Neuron (in vitro differentiated cells): ENCODE measurements at regions not wholly inside any gene's neighbourhood (a gene's known extent, or its start where the extent isn't known, plus 50 kb on each side); places are given as distances from the start of the nearest gene placed in this dataset.

Source experiments
- H2AFZ ChIP-seq: one replicate; pipeline ENCODE4 v1.6.1; 2013; ENCODE audit warnings: low read depth, mild to moderate bottlenecking, inconsistent platforms, low read length, moderate library complexity
- H3K27me3 ChIP-seq: one replicate; pipeline ENCODE4 v1.6.1; 2013; ENCODE audit warnings: low read length; ENCODE audit not compliant: insufficient read depth
- H3K36me3 ChIP-seq: one replicate; pipeline ENCODE4 v1.6.1; 2013; ENCODE audit warnings: low read length; ENCODE audit not compliant: insufficient read depth
- H3K4me1 ChIP-seq: one replicate; pipeline ENCODE4 v1.6.1; 2013; ENCODE audit warnings: low read length; ENCODE audit not compliant: insufficient read depth
- H3K4me3 ChIP-seq: 2 replicates; pipeline ENCODE4 v1.5.1; 2013; ENCODE audit warnings: mild to moderate bottlenecking, low read length, moderate library complexity
- H3K9me3 ChIP-seq: one replicate; pipeline ENCODE4 v1.6.1; 2013; ENCODE audit warnings: low read length

DNA sequence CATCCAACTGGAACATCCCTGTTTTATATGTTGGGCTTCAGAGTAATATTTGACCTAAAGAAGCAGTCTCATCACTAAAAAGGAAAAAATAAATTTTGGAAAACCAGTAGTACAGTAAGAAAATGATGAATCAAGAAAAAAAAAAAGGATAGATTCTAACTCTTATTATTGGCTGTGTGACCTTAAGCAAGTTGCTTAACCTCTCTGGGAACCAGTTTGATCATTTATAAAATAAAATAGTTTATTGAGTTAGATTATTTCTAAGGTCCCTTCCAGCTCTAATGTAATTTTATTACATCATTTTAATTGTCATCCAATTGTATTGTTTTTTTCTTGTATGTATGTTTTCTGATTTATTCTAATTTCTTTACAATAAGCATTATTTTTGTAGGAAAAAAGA lies 127.0 kb downstream of the PRELID2 start:
- Histone ChIP-seq H3K36me3 (no peaks in the 10 kb centered on the region), H2AFZ (no peak overlapping the region), H3K27me3 (no peaks in the 10 kb centered on the region), H3K4me1 (no peaks in the 10 kb centered on the region), H3K4me3 (no peak overlapping the region), H3K9me3 (no peaks in the 10 kb centered on the region)

DNA sequence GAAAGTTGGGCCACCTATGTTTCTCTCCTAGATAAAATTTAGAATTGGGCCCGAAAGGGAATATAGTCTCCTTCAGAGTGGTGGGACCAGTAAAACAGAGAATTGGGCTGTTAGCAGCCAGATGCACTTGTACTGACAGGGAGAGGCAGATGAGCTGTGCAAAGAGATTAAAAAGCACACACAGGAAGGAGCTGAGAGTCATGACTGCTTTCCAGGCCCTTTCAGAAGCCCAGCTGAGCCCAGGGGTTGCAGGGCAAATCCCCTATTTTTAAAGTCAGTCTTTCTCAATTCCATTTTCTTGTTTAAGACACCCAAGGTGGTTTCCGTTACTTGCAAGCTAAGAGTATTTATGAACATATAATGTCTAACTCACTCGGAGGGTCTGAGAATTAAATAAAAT lies 130.4 kb downstream of the PRELID2 start:
- no peaks in the 10 kb centered on the region for H3K9me3 ChIP-seq
- H2AFZ ChIP-seq, result no peak overlapping the region
- H3K27me3 ChIP-seq, result no peaks in the 10 kb centered on the region
- H3K36me3 ChIP-seq, result no peaks in the 10 kb centered on the region
- no peaks in the 10 kb centered on the region for H3K4me1 ChIP-seq
- no peak overlapping the region for H3K4me3 ChIP-seq

GRCh38 chr5:145703856-145704255 lies 131.3 kb downstream of the PRELID2 start:
- H3K27me3 ChIP-seq, result no peaks in the 10 kb centered on the region
- no peaks in the 10 kb centered on the region for H3K9me3 ChIP-seq
- no peaks in the 10 kb centered on the region for H3K36me3 ChIP-seq
- H3K4me3 ChIP-seq, result no peak overlapping the region
- no peak overlapping the region for H2AFZ ChIP-seq
- H3K4me1 ChIP-seq, result no peaks in the 10 kb centered on the region

DNA sequence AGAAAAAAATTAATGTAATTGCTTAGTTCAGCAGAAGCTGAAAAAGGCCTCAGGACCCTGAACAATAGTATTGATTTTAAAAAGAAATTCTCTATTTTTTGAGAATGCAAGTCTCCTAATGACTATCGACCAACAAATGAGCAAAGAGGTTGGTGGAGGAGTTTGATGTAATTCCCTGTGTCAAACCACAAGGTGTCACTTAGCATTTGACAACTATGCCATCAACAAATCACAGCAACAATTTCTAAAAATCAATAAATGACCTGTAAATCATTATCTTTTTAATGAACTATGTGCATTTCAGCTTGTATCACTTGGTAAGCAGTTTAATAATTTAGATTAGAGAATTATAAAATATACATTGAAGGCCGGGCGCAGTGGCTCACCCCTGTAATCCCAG lies 133.7 kb downstream of the PRELID2 start:
- H3K4me3 ChIP-seq, result no peak overlapping the region
- H3K36me3 ChIP-seq, result no peaks in the 10 kb centered on the region
- H3K4me1 ChIP-seq, result no peaks in the 10 kb centered on the region
- H3K9me3 ChIP-seq, result no peaks in the 10 kb centered on the region
- H2AFZ ChIP-seq, result no peak overlapping the region
- no peaks in the 10 kb centered on the region for H3K27me3 ChIP-seq

DNA sequence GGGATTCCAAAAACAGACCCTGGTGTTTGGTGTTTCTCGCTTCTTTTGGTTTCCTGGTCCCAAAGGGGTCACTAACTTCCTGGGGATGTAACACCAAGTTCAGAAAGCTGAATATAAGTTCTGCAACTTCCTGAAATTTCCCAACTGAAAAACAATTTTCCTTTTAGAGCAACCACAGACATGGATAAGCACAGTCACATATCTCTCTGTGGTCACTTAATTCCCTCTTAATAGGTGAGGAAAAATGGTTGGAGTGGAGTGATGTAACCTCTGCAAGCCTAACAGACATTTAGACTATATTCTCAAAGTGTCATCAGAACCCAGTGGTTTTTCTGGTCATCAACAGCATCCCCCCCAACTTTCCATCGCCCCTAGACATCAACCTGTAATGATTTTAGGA lies 135.3 kb downstream of the PRELID2 start:
- Histone ChIP-seq H3K4me3 (no peak overlapping the region), H2AFZ (no peak overlapping the region), H3K27me3 (no peaks in the 10 kb centered on the region), H3K36me3 (no peaks in the 10 kb centered on the region), H3K4me1 (no peaks in the 10 kb centered on the region), H3K9me3 (no peaks in the 10 kb centered on the region)

GRCh38 chr5:145697251-145697990 lies 137.7 kb downstream of the PRELID2 start:
- H3K4me1 ChIP-seq, result no peaks in the 10 kb centered on the region
- H3K9me3 ChIP-seq, result no peaks in the 10 kb centered on the region
- H2AFZ ChIP-seq, result no peak overlapping the region
- no peaks in the 10 kb centered on the region for H3K36me3 ChIP-seq
- no peaks in the 10 kb centered on the region for H3K27me3 ChIP-seq
- H3K4me3 ChIP-seq, result no peak overlapping the region

DNA sequence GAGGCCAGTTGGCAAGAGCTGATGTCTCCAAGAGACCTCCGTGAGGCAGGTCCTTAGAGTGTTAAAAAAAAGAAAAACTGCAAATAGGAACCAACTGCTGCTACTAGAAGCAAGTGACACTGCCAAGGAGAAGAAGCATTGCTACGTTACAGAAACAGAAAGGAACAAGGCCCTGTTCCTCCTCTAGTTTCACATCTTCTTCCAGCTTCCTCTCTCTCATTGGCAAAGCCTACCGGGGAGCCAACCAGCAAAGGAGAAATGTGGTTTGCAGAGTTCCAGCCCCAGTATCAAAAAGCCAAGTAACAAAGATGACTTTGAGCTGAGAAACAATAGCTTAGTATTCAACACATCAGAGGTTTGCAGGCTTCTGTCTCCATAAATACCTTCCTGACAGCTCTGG lies 145.9 kb downstream of the PRELID2 start:
- no peaks in the 10 kb centered on the region for H3K36me3 ChIP-seq
- no peak overlapping the region for H2AFZ ChIP-seq
- no peaks in the 10 kb centered on the region for H3K9me3 ChIP-seq
- H3K4me3 ChIP-seq, result no peak overlapping the region
- H3K27me3 ChIP-seq, result no peaks in the 10 kb centered on the region
- no peaks in the 10 kb centered on the region for H3K4me1 ChIP-seq

DNA sequence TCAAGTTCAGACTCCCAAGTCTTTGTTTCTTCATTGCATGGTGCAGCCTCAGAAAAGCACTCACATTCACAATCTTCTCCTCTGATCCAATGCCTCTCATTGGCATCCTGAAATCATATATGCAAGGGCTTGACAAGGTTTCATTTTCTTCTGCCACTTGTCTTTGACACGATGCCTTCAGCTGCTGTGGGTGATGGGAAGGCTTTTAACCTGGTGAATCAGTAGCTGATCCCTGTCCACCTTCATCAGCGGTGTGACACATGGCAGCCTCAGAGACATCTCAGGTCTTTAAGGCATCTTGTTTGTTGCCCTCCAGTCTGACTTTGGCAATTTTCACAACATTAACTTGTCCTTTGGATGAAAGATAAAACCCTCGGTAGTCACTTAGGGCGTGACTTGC lies 147.2 kb downstream of the PRELID2 start:
- Histone ChIP-seq H3K9me3 (no peaks in the 10 kb centered on the region), H2AFZ (no peak overlapping the region), H3K4me1 (no peaks in the 10 kb centered on the region), H3K36me3 (no peaks in the 10 kb centered on the region), H3K4me3 (no peak overlapping the region), H3K27me3 (no peaks in the 10 kb centered on the region)

DNA sequence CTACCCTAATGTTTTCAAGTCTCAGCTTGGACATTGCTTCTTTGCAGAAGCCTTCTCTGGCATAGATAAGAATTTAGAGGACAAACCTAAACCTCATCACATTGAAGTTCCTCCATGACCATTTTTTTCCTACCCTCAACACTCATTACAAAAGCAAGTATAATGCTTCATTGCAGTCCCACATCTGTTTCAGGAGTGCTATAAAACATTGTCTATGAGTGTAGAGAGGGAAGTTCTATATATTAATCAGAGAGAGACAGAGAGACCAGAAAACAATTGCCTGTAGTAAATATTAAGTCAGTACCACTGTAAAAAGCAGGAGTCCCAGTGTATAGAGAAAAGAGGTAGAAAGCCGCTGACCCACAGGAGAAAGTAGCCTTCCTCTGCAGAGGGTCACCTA lies 149.7 kb downstream of the PRELID2 start:
- Histone ChIP-seq H2AFZ (no peak overlapping the region), H3K4me3 (no peak overlapping the region), H3K36me3 (no peaks in the 10 kb centered on the region), H3K27me3 (no peaks in the 10 kb centered on the region), H3K4me1 (no peaks in the 10 kb centered on the region), H3K9me3 (no peaks in the 10 kb centered on the region)

DNA sequence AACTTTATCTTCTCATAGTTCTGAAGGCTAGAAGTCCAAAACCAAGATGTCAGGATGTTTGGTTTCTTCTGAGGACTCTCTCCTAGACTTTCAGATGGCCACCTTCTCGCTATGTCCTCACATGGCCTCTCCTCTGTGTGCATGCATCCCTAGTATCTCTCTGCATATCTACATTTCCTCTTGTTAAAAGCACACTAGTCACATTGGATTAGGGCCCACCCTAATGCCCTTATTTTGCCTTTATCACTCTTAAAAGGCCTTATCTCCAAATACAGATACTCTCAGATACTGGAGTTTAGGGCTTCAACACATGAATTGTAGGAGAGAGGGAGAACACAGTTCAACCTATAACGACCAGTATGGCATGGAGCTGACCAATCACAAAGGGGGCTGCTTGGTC lies 151.7 kb downstream of the PRELID2 start:
- no peak overlapping the region for H3K4me3 ChIP-seq

GRCh38 chr5:145682197-145682899 lies 152.8 kb downstream of the PRELID2 start:
- Histone ChIP-seq H3K27me3 (no peaks in the 10 kb centered on the region), H3K4me3 (no peak overlapping the region), H3K36me3 (no peaks in the 10 kb centered on the region), H3K9me3 (no peaks in the 10 kb centered on the region), H3K4me1 (no peaks in the 10 kb centered on the region), H2AFZ (no peak overlapping the region)

More for the DNA sequence above, 151.7 kb downstream of the PRELID2 start:
- Histone ChIP-seq H2AFZ (no peak overlapping the region), H3K4me1 (no peaks in the 10 kb centered on the region), H3K27me3 (no peaks in the 10 kb centered on the region), H3K36me3 (no peaks in the 10 kb centered on the region), H3K9me3 (no peaks in the 10 kb centered on the region)

DNA sequence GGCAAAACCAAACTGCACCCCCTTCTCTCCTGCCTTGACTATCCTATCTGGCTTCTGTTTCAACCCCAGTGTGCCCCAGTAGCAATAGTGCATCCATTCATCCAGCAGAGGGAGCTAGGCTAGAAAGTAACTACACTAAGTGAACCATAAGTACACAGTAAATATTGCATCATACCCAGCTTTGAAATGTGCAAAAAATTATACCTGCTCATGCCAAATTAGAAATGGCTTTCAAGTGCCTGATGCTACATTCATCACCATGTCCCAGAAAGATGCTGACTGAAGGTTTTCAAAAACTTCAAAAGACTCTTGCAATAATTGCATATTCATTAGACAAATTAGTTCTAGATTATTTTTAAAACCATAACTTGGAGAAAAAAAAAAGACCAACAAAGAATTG lies 153.5 kb downstream of the PRELID2 start:
- Histone ChIP-seq H3K9me3 (no peaks in the 10 kb centered on the region), H3K4me1 (no peaks in the 10 kb centered on the region)

DNA sequence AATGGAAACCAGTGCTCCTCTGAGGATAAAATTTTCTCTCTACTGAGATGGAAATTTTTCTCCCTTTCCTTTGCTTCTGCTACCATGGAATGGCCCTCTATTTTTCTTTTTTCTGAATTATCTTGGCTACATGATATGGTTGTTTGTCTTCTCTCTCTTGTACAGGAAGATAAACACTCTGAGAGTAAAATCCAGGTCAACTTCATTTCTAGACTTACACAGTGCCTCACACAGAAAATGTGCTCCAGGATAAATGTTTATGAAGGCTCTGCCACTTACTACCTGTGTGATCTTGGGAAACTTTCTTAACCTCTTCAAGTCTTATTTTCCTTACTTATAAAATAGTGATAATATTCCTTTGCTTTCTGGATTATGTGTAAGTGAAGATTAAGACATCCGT lies 153.9 kb downstream of the PRELID2 start:
- H3K27me3 ChIP-seq, result no peaks in the 10 kb centered on the region
- no peaks in the 10 kb centered on the region for H3K36me3 ChIP-seq
- no peaks in the 10 kb centered on the region for H3K4me1 ChIP-seq
- H3K4me3 ChIP-seq, result no peak overlapping the region
- no peaks in the 10 kb centered on the region for H3K9me3 ChIP-seq
- no peak overlapping the region for H2AFZ ChIP-seq

More for the DNA sequence above, 153.5 kb downstream of the PRELID2 start:
- Histone ChIP-seq H3K4me3 (no peak overlapping the region), H3K27me3 (no peaks in the 10 kb centered on the region), H2AFZ (no peak overlapping the region), H3K36me3 (no peaks in the 10 kb centered on the region)
